Body of pancreas (tissue), 4 donors: ENCODE measurements at regions not wholly inside any gene's neighbourhood (a gene's known extent, or its start where the extent isn't known, plus 50 kb on each side); places are given as distances from the start of the nearest gene placed in this dataset.

Source experiments
- POLR2A ChIP-seq, 3 donors: fragments of 450-650 bp; IDR thresholded peaks; one replicate each; pipeline ENCODE4 v1.6.1; 2016; ENCODE audit warnings: antibody characterized with exemption in 3 of 3, mild to moderate bottlenecking in 2 of 3
- TF ChIP-seq, protein P1 (sequence below), 7 experiments: fragments of 450-650 bp in 4 of 7; fragments of 200-600 bp in 3 of 7; sonication (generic) in 3 of 7; IDR thresholded peaks; one replicate each; pipeline ENCODE4 v1.5.1; 2016 to 2019; ENCODE audit warnings: antibody characterized with exemption in 7 of 7

GRCh38 chr14:99324291-99324690, 52.3 kb upstream of the BCL11B start:
- TF ChIP-seq, protein P1, sequence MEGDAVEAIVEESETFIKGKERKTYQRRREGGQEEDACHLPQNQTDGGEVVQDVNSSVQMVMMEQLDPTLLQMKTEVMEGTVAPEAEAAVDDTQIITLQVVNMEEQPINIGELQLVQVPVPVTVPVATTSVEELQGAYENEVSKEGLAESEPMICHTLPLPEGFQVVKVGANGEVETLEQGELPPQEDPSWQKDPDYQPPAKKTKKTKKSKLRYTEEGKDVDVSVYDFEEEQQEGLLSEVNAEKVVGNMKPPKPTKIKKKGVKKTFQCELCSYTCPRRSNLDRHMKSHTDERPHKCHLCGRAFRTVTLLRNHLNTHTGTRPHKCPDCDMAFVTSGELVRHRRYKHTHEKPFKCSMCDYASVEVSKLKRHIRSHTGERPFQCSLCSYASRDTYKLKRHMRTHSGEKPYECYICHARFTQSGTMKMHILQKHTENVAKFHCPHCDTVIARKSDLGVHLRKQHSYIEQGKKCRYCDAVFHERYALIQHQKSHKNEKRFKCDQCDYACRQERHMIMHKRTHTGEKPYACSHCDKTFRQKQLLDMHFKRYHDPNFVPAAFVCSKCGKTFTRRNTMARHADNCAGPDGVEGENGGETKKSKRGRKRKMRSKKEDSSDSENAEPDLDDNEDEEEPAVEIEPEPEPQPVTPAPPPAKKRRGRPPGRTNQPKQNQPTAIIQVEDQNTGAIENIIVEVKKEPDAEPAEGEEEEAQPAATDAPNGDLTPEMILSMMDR (IDR thresholded peaks at IDR 0.05) = no peak
- no peak for TF ChIP-seq POLR2A (IDR thresholded peaks at IDR 0.05)
